Thyroid gland (tissue), 4 donors: ENCODE measurements at regions not wholly inside any gene's neighbourhood (a gene's known extent, or its start where the extent isn't known, plus 50 kb on each side); places are given as distances from the start of the nearest gene placed in this dataset.

ENCODE experiments used
- DNase-seq, 2 donors: peaks; one replicate each; pipeline ENCODE4 v3.0.0-alpha.2; 2019
- H3K27ac ChIP-seq, 3 donors: fragments of 200-600 bp; sonication (generic); 1 replicate in 2 of 3; 2 replicates in 1 of 3; pipeline ENCODE4 v1.5.1; 2016 to 2019; ENCODE audit warnings: mild to moderate bottlenecking in 1 of 3, moderate library complexity in 1 of 3
- H3K27me3 ChIP-seq: fragments of 200-600 bp; sonication (generic); one replicate; pipeline ENCODE4 v1.5.1; 2019
- H3K36me3 ChIP-seq, 2 donors: fragments of 200-600 bp; sonication (generic); one replicate each; pipeline ENCODE4 v1.5.1; 2016 to 2019
- H3K4me1 ChIP-seq, 2 donors: fragments of 200-600 bp; sonication (generic); one replicate each; pipeline ENCODE4 v1.5.1; 2017 to 2019
- H3K4me3 ChIP-seq, 3 donors: fragments of 200-600 bp; sonication (generic); replicated peaks in 1 of 3; 1 replicate in 2 of 3; 2 replicates in 1 of 3; pipeline ENCODE4 v1.5.1; 2016; ENCODE audit warnings: mild to moderate bottlenecking in 1 of 3
- H3K9me3 ChIP-seq: fragments of 200-600 bp; sonication (generic); one replicate; pipeline ENCODE4 v1.5.1; 2017
- POLR2A ChIP-seq, 2 donors: fragments of 450-650 bp; IDR thresholded peaks; one replicate each; pipeline ENCODE4 v1.6.1; 2017; ENCODE audit warnings: antibody characterized with exemption in 2 of 2, mild to moderate bottlenecking in 2 of 2, moderate library complexity in 1 of 2
- WGBS, 2 donors: methylation state at CpG; one replicate each; pipeline ENCODE4 v1.1.5; 2017; 5-methylcytosine and 5-hydroxymethylcytosine counted together
- intact Hi-C: fragments of 100-400 bp; cut with DNase I; formaldehyde crosslinking; loops from one replicate; pipeline ENCODE4 v1.15.1; 2023
- TF ChIP-seq, protein P1 (sequence below), 6 experiments: fragments of 200-600 bp in 3 of 6; fragments of 450-650 bp in 3 of 6; sonication (generic) in 3 of 6; IDR thresholded peaks; one replicate each; pipeline ENCODE4 v1.5.1; 2016 to 2019; ENCODE audit warnings: antibody characterized with exemption in 6 of 6, mild to moderate bottlenecking in 2 of 6, inconsistent platforms in 1 of 6, moderate library complexity in 1 of 6

DNA sequence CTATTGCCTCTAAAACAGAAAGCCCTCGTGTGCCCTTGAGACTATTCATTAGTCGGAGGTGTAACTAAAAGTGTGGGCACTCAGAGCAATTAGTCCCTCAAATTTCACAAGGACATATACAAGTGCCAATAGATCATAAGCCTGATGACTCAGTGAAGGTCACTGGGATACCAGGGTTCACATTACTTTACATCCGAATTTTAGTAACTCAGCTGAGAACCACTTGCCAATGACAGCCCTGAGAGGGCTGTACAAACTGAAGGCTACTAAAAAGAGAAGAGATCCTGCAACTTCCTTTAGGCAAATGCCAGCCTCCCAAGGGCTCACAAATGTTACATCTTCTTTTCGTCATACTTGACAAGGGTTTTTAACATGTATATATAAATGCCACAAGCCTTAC lies 369.6 kb downstream of the TENT5A start:
- DNase-seq: no peak
- Histone ChIP-seq H3K9me3 (no peaks in the 10 kb centered on the region), H3K4me3 (no peak overlapping the region), H3K4me1 (no peaks in the 10 kb centered on the region), H3K27me3 (no peaks in the 10 kb centered on the region), H3K36me3 (no peaks in the 10 kb centered on the region), H3K27ac (no peak overlapping the region)
- intact Hi-C loops: no loop called here
- TF ChIP-seq, protein P1, sequence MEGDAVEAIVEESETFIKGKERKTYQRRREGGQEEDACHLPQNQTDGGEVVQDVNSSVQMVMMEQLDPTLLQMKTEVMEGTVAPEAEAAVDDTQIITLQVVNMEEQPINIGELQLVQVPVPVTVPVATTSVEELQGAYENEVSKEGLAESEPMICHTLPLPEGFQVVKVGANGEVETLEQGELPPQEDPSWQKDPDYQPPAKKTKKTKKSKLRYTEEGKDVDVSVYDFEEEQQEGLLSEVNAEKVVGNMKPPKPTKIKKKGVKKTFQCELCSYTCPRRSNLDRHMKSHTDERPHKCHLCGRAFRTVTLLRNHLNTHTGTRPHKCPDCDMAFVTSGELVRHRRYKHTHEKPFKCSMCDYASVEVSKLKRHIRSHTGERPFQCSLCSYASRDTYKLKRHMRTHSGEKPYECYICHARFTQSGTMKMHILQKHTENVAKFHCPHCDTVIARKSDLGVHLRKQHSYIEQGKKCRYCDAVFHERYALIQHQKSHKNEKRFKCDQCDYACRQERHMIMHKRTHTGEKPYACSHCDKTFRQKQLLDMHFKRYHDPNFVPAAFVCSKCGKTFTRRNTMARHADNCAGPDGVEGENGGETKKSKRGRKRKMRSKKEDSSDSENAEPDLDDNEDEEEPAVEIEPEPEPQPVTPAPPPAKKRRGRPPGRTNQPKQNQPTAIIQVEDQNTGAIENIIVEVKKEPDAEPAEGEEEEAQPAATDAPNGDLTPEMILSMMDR (IDR thresholded peaks at IDR 0.05): no peak
- no peak for TF ChIP-seq POLR2A (IDR thresholded peaks at IDR 0.05)
- WGBS, 2 donors: 43 to 52% methylated on average over 4 of the region's 4 CpGs

DNA sequence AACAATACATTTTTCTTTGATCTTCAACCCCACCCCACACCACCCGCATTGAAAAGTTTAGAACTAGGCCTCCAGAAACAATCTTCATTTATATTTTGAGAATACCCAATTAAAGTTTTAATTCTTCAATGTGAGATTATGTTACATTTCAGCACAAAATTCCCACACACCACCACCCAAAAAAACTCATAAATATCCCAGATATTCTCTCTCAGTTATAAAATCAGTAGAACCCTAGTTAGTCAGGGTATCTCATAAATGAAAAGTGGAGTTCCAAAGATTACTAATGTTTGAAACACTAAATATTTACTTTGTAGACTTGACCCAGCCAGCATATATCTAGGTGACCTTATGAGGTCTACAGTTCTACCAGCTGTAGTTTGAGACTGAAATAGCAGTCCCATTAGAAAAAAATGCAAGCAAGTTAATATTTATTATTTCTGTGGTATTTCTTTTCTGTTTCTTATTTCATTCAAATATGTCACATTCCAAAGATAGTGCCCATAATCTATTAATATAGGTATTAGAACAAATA lies 371.0 kb downstream of the TENT5A start:
- Histone ChIP-seq H3K9me3 (no peaks in the 10 kb centered on the region), H3K4me3 (no peak overlapping the region), H3K4me1 (no peaks in the 10 kb centered on the region), H3K27me3 (no peaks in the 10 kb centered on the region), H3K27ac (no peak overlapping the region), H3K36me3 (no peaks in the 10 kb centered on the region)
- TF ChIP-seq POLR2A (IDR thresholded peaks at IDR 0.05): no peak
- TF ChIP-seq, protein P1 (IDR thresholded peaks at IDR 0.05): no peak
- 96 to 98% methylated on average over 1 of the region's 1 CpG for WGBS, 2 donors
- no peak for DNase-seq
- intact Hi-C loops: no loop called here

DNA sequence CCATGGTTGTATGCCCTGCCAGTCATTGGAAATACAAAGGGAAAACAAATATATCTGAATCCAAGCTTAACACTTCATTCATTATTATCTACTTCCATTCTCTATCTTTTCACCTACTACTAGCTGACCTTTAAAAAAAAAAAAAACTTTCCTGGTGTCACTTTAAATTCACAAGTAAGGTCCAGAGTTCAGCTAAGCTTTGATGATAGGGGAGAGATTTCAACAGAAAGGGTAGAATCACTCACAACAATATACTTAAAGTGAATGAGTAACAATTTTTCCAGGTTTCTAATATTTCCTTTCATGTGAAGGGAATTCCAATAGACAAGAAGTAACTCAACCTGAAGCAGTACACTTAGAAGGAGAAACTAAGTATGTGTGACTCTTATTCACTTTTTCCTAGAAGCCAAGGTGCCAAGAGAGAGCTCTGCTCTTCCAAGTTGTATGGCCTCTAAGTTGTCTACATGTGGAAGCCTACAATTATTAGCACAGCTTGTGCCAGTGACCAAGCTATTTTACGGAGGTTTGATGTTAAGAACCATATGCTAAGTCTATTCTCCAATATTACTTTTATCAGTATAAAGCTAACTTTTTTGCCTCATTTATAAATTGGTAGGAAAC lies 371.7 kb downstream of the TENT5A start:
- intact Hi-C loops: no loop called here
- TF ChIP-seq, protein P1 (IDR thresholded peaks at IDR 0.05): no peak
- no peak for TF ChIP-seq POLR2A (IDR thresholded peaks at IDR 0.05)
- Histone ChIP-seq H3K4me1 (no peaks in the 10 kb centered on the region), H3K27me3 (no peaks in the 10 kb centered on the region), H3K27ac (no peak overlapping the region), H3K4me3 (no peak overlapping the region), H3K36me3 (no peaks in the 10 kb centered on the region), H3K9me3 (no peaks in the 10 kb centered on the region)
- no peak for DNase-seq
- 88 to 93% methylated on average over 1 of the region's 1 CpG for WGBS, 2 donors

DNA sequence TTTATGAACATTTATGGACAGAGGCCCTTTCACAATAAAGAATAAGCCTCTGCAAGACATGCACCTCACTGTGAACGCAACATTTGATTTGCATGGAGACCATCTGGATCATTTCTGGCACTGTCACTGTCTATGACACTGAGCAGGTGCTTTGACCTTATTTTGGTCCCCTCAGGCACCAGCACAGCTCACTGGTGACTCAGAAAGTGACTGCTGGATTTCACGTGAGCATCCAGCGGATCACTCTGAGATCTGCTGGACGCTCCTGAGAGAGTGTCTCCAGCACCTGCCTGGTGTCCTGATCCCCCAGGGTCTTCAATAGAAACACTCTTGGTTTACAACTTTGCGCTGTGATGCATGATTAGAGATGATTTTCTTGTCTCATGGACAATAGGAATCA lies 375.7 kb downstream of the TENT5A start:
- Histone ChIP-seq H3K36me3 (no peaks in the 10 kb centered on the region), H3K4me1 (no peaks in the 10 kb centered on the region), H3K9me3 (no peaks in the 10 kb centered on the region), H3K27me3 (no peaks in the 10 kb centered on the region), H3K27ac (no peak overlapping the region), H3K4me3 (no peak overlapping the region)
- no peak for DNase-seq
- 93 to 95% methylated on average over 4 to 5 of the region's 5 CpGs for WGBS, 2 donors
- TF ChIP-seq POLR2A (IDR thresholded peaks at IDR 0.05): no peak
- TF ChIP-seq, protein P1 (IDR thresholded peaks at IDR 0.05): no peak
- intact Hi-C loops: no loop called here

DNA sequence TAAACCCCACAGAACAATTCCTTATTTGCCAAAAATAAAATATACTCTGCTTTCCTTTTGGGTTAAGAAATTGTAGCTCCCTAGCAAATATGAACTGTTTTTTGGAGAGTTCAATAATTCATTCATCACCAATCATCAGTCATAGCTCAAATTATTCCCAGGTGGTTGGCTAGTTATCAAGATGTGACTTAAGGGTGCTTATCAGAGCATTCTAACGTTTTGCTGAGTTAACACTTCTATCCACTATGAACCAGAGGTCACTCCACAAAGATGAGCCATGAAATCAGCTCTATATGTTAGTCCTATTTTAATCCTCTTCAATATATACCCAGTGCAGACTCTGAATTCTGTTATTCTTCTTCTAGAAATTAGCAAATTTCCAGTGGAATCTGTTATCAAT lies 379.1 kb downstream of the TENT5A start:
- no peak for DNase-seq
- 5 to 22% methylated on average over 1 of the region's 1 CpG for WGBS, 2 donors
- no peaks in the 10 kb centered on the region for H3K4me1 ChIP-seq
- H3K27me3 ChIP-seq: no peaks in the 10 kb centered on the region
- no peaks in the 10 kb centered on the region for H3K36me3 ChIP-seq
- TF ChIP-seq, protein P1 (IDR thresholded peaks at IDR 0.05): no peak
- TF ChIP-seq POLR2A (IDR thresholded peaks at IDR 0.05): no peak
- no peak overlapping the region for H3K27ac ChIP-seq
- no peak overlapping the region for H3K4me3 ChIP-seq
- H3K9me3 ChIP-seq: no peaks in the 10 kb centered on the region
- intact Hi-C loops: no loop called here
